Activated CD8-positive, alpha-beta memory T cell treated with anti-CD3 and anti-CD28 coated beads for 36 hours (primary cell): ENCODE measurements at regions not wholly inside any gene's neighbourhood (a gene's known extent, or its start where the extent isn't known, plus 50 kb on each side); places are given as distances from the start of the nearest gene placed in this dataset.

Experiments
- CTCF ChIA-PET: fragments of 350-600 bp; sonication (Branson Sonifier 250); formaldehyde crosslinking; loops from one replicate; lab custom pipeline; 2021; ENCODE audit warnings: antibody characterized with exemption; lab: Charles Lee
- POLR2A ChIA-PET: fragments of 350-600 bp; sonication (Branson Sonifier 250); formaldehyde crosslinking; loops from one replicate; lab custom pipeline; 2021; ENCODE audit warnings: antibody characterized with exemption; lab: Charles Lee

DNA sequence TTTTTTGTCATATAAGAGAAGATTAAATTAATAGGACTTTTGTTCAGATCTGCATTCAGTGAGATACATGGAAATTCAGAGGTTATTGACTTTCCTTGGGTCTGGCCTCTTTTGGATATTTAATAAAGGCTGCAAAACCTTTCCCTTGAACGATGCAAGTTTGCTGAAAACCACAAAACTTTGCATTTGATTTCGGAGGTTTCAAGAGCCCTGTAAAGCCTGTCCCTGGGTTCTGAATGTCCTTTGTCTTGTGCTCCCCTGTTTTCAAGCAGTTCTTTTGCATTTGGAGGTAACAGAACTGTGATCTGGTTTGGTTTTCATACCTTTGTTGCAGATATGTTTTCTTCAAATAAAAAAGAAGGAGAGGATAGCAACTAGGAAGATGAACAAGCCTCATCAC, 188.1 kb upstream of the DMRT1 start:
- ChIA-PET CTCF (no interaction called here), POLR2A (no interaction called here)

DNA sequence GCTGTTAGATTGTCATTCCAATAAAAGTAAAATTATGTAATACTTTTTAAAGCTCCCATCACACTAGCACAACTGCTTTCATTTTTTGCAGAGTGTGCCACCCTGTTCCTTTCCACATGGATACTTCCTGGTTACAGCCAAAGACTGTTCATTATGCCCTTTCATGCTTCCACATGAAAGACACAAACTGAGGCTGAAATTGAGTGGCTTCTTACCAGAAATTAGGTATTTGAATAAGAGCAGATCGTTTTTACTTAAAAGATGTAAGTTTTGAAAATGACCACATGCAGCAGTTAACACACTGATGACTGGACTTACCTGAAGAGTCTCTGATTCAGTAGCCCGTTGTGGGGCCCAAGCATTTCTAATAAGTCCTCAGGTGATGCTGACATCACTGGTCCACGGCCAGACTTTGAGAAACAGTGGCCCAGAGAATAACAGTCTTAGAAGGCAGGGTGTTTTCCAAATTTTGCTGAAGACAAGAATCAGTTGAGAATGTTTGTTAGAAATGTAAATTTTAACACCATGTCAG, 187.6 kb upstream of the DMRT1 start:
- POLR2A ChIA-PET, result no interaction called here

DNA sequence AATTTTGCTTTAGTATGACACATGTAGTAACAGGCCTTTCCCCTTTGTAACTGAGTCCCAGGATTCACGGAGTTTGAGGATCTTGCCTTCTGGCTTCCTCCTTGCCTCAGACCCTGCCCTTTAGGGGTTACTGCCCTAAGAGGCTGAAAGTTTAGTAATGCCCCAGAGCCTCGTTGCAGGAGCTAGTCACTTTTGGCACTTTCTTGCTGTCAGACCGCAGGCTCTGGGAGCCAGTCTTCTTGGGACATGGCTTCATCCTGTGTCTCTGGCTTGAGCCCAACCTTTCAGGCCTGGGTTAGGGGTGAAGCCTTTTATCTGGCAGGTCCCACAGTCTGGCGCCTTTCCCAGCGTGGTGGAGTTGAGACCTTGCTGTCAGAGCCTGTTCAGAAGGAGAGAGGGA, 185.6 kb upstream of the DMRT1 start:
- POLR2A ChIA-PET, result no interaction called here
- CTCF ChIA-PET, result no interaction called here

More for the DNA sequence above, 187.6 kb upstream of the DMRT1 start:
- CTCF ChIA-PET, result no interaction called here

DNA sequence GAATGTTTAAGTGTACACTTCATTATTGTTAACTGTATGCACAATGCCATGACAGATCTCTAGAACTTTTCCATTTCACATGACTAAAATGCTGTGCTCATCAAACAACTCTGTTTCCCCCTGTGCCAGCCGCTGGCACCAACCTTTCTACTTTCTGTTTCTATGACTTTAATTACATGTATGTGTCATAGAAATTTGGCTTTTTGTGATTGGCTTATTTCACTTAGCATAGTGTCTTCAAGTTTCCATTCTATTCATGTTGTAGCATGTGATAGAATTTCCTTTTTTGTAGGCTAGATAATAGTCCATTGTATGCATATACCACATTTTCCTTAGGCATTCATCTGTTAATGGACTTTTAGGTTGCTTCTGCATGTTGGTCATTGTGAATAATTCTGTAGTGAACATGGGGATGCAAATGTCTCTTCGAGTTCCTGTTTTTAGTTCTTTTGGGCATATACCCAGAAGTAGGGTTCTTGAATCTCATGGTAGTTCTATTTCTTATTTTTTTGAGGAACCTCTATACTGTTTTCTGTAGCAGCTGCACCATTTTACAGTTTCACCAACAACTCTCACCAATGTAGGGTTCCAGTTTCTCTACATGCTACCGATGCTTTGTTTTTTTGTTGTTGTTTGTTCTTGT, 184.4 kb upstream of the DMRT1 start:
- ChIA-PET CTCF (no interaction called here), POLR2A (no interaction called here)

DNA sequence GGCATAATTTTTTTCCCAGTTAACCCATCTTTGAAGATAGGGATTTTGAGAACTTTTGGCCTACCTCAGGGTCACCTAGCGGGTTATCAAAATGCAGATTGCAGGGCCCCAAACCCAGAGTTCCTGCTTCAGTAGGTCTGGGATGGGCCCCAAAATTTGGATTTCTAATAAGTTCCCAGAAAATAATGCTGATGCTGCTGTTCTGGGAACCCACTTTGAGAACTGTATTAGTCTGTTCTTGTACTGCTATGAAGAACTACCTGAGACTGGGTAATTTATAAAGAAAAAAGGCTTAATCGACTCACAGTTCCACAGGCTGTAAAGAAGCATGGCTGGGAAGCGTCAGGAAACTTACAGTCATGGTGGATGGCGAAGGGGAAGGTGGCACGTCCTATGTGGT, 182.2 kb upstream of the DMRT1 start:
- ChIA-PET CTCF (no interaction called here), POLR2A (no interaction called here)

DNA sequence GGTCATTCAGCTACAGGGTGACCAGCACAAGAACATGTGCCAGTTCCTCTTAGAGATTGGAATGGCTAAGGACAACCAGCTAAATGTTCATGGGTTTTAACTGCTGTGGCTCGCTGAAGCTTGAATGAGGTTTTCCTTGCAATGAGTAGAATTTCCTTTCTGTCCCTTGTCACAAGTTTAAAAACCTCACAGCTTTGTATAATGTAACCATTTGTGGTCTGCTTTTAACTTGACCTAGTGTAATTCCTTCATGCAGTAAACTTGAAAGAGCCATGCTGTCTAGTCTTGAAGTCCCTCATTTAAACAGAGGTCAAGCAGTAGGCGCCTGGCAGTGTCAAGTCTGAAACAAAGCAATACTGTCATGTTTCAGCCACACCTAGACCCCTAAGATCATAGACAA, 181.3 kb upstream of the DMRT1 start:
- ChIA-PET POLR2A (no interaction called here), CTCF (no interaction called here)

DNA sequence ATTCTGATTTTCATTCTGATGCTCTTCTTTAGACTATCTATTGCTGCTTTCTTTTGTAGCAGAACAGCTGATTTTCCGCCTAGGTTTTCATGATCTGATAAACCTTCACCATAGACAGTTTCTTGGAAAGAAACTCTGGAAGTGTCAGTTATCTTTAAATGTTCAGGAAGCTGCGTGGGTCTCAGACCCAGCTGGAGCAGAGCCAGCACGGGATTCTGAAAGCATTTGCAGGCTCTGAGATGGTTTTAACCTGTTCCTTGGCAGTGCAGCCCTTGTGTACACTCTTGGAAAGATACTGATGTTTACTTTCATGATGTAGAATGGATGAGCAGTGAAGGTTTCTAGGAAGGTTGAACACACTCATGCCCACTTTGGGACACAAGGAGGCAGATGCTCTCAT, 178.0 kb upstream of the DMRT1 start:
- CTCF ChIA-PET, result no interaction called here
- POLR2A ChIA-PET, result no interaction called here

DNA sequence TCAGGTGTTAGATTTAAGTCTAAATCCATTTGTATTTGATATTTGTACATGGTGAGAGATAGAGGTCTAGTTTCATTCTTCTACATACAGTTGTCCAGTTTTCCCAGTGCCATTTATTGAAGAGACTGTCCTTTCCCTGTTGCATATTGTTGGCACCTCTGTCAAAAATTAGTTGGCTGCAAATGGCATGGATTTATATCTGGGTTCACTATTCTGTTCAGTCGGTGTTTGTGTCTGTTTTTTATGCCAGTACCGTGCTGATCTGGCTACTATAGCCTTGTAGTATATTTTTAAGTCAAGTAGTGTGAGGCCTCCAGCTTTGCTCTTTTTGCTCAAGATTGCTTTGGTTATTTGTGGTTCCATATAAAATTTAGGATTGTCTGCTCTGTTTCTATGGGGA, 176.2 kb upstream of the DMRT1 start:
- CTCF ChIA-PET, result no interaction called here
- POLR2A ChIA-PET, result no interaction called here

DNA sequence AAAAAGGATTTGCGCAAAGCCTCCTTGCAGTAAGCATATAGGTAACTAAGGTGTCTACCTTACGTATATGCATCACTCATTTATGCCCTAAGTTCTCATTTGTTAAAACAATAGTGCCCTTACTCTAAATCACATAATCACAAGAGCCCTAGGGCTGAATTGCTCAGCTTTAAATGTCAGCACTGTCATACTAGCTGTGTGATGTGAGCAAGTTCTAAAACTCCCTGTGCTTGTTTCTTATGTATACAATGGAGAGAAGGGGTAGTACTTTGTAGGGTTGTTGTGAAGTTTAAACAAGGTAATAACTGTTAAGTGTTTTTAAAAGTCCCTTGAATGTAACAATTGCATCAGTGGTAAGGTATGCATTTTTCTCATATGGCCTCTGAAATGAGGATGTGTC, 169.5 kb upstream of the DMRT1 start:
- CTCF ChIA-PET, result no interaction called here
- POLR2A ChIA-PET, result no interaction called here

DNA sequence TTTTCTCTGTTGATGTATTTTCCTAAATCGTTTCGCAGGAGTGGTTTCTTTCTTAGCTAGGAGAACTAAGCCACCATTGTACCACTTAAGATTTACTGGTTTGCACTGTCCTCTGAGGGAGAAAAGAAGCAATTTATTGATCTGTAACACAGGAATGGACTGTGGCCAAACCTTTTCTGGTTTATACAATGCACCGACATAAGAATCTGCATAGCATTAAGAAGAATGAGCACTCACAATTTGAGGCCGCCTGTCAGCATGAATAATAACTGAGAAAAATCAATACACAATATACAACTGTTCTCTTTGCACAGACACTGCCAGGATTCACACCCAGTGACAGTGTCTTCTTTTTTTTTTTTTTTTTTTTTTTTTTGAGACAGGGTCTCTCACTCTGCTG, 168.6 kb upstream of the DMRT1 start:
- CTCF ChIA-PET, result no interaction called here
- POLR2A ChIA-PET, result no interaction called here

DNA sequence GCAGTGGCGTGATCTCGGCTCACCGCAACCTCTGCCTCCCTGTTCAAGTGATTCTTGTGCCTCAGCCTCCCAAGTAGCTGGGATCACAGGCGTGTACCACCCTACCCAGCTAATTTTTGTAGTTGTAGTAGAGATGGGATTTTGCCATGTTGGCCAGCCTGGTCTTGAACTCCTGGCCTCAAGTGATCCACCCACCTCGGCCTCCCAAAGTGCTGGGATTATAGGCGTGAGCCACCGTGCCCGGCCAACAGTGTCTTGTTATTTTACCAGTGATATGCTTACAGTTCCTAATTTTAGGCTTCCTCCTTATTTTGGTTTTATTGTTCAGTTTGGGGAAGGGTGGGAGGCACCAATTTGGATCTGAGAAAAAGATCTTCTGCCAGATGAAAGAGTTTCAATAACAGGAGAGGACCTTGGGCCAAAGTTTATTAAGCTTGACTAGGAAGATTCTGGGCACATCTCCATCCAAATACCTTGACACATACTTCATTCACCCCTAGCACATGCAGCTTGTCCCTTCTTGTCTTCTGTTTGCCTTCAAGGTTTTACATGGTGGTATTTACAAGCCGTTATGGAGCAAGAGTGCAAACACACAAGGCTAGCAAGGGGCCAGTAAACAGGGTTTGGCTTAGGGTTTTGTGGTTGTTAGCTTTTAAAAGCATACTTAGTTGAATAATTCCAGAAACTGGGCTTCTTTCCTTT, 168.1 kb upstream of the DMRT1 start:
- POLR2A ChIA-PET, result no interaction called here
- CTCF ChIA-PET, result no interaction called here

DNA sequence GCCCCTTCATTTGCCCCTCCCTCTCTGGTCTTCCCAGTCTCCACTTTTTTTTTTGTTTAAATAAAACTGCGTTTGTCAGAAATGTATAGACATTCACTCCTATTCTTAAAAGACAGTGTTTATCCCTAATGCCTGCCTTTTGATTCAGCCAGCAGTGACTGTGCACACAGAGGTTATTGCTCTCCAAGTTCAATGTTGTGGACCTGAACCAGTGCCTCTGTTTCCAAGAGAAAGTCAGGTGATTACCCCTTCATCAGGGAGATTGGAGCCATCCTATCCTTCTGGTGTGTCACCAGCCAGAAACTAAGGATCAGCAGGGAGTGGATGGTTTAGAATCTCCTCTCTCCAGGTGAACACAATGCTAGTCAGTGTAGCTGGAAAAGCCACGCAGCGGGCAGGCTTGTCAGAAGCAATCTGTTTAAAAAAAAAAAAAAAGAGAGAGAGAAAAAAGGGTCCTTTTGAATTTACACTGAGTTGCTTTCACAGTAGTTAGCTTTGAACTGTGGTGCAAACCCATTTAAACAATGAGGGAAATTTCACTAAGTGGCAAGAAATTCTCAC, 167.5 kb upstream of the DMRT1 start:
- ChIA-PET CTCF (no interaction called here), POLR2A (no interaction called here)

DNA sequence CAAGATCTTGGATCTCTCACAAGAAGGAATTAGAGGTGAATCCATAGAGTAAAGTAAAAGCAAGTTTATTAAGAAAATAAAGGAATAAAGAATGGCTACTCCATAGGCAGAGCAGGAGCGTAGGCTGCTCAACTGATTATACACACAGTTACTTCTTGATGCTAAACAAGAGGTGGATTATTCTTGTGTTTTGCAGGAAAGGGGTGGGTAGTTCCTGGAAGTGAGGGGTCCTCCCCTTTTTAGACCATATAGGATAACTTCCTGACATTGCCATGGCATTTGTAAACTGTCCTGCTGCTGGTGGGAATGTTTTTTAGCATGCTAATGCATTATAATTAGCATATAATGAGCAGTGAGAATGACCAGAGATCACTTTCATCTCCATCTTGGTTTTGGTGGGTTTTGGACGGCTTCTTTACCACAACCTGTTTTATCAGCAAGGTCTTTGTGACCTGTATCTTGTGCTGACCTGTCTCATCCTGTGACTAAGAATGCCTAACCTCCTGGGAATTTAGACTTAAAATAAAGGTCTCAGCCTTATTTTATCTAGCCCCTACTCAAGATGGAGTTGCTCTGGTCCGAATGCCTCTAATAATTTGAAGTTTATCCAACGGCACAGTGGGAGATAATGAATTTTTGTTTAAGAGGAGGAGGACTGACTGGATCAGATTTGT, 165.7 kb upstream of the DMRT1 start:
- ChIA-PET CTCF (no interaction called here), POLR2A (no interaction called here)

DNA sequence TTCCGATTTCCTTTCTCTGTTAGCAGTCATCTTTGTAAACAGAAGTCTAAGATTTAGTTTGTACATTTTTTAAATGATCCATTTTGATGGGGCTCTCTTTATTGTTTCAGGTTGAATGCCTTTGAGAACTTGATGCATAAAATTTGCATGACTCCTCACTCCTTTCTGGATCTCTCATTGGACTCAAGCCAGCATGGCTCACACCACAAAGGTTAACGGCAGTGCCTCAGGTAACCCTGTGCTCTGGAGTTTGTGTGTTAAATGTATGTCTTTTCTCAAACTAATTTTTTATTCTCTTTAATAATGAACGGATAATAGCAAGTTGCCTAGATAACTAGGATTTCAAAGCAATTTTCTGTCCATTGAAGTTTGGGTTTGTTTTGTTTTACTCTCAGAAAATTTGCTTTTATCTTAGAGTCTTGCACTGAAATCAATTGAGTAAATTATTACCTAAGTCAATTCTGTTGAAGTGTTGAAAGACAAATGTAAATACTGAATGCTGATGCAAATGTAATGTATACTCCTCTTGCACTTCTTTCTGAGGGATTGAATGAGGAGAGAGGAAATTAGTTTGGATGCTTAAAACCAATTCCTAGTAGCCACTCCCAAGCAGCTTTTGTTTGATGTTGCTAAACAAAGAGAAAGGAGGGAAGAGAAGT, 164.6 kb upstream of the DMRT1 start:
- POLR2A ChIA-PET, result no interaction called here

DNA sequence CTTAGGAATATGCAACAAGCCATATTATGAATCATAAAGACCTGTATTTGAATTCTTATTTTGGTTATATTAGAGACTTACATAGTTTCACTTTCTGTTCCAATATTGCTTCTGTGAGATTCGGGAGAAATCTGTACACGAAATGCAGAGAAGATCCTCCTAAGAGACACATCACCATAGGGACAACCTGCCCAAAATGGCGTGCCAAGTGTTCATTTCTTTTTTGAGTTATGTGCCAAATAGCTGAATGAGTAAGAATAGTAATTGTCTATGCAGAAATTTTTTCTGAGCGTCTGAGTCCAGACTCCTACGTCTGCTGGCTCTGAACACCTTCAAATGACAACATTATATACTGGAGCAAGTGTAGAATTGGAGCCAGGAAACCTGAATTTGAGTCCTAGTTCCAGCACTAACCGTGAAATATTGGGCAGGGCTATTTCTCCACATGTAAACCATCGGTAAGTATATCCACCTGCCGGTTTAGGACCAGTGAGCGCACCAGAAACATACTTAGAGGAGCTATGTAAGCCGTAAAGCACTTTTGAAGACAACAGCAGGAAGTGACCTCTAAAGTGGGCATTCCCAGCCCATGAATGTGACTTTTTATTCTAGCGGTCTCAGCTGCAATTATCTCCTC, 163.9 kb upstream of the DMRT1 start:
- CTCF ChIA-PET, result no interaction called here
- POLR2A ChIA-PET, result no interaction called here

More for the DNA sequence above, 164.6 kb upstream of the DMRT1 start:
- CTCF ChIA-PET, result no interaction called here

DNA sequence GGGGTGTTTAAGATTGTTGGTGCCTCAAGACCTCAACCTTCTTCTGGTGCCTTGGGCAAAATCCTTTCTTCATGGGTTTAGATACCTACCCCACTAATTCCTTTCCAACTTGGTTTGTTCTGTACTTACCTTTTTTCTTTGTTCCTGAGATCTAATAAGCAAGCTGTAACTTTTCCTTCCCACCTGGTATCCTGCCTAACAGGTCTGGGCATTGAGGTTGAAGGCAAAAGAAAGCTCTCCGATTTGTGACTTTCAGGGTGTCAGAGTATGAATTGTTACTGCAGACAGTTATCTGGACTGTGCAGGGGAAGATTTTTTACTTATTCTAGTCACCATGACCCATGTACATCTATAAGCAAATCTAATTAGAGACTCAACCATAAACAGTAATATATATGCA, 162.6 kb upstream of the DMRT1 start:
- ChIA-PET CTCF (no interaction called here), POLR2A (no interaction called here)

DNA sequence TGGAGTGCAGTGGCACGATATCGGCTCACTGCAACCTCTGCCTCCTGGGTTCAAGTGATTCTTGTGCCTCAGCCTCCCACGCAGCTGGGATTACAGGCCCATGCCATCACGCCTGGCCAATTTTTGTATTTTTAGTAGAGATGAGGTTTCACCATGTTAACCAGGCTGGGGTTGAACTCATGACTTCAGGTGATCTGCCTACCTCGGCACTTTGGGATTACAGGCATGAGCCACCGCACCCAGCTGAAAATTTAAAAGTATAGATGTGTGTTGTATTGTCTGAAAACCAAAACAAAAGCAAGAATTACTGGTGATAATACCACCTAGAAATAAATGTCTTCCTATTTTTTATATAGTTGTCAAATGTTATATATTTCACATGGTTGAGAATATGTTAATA, 162.0 kb upstream of the DMRT1 start:
- ChIA-PET CTCF (no interaction called here), POLR2A (no interaction called here)

DNA sequence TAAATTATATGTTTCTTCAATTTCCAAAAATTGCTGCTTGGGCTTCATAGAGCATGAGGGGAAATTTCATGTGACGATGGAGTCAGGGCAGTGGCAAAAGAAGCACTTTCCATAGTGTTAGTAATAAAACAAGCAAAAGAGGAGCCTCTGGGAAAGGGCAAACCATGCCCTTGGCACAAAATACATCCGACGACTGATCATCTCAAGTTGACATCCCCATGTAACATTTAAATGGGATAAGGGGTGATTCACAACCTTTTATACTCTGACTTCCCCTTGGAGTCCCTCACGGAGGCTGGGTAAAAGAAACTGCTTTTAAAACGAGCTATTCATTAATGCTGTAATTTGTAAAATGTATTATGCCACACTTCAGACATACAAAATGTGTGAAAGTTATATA, 161.4 kb upstream of the DMRT1 start:
- ChIA-PET CTCF (no interaction called here), POLR2A (no interaction called here)

DNA sequence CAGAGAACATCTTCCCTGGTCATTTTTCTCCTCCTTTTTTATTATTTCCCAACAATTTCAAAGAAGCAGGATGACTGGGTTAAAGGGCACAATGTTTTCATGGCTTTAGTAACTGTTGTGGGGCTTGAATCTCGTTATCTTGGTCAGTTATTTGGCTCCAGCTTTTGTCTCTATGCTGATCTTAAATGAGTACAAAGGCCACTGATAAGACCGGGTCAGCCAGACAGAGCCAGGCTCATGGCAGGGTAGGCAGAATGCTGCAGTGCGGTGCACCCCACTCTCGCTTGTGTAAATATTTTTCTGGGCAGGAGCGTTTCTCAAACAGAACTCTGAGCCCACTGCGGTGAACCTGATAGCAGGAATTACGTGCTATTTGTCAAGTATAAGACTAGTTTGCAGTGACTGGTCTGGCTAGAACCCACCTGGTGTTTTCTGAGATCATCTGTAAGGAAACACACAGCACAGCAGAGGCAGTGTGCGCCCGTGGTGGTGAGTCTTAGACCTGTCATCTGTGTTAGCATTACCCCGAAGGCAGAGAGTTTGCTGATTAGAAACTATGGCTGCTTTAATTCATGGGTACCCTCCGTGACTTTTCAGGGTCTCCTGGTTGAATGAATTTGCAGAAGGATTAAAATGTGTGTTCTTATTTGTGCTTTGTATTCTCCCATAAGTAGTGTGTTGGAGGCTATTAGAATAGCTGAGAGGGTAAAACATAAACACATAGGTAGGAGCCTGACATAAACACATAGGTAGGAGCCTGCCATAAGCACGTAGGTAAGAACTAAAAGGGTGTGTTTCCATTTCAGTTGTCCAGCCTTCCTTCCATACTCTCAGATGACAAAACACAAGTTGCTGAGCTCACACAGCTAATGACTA, 158.6 kb upstream of the DMRT1 start:
- CTCF ChIA-PET, result no interaction called here
- POLR2A ChIA-PET, result no interaction called here
